GM23338 (cell line): ENCODE measurements at regions not wholly inside any gene's neighbourhood (a gene's known extent, or its start where the extent isn't known, plus 50 kb on each side); places are given as distances from the start of the nearest gene placed in this dataset.

Experiments used
- ATAC-seq: fragments of 200-7000 bp; cut with Tn5 transposase; 3 replicates; pipeline ENCODE4 v1.9.1; 2020
- DNase-seq: peaks from one replicate; pipeline ENCODE4 v3.0.0-alpha.2; 2015; ENCODE audit warnings: low spot score
- H2AFZ ChIP-seq: fragments of 200-600 bp; sonication (generic); 2 replicates; pipeline ENCODE4 v1.8.0; 2016; ENCODE audit warnings: antibody characterized with exemption, mild to moderate bottlenecking, moderate library complexity
- H3F3A ChIP-seq: fragments of 200-600 bp; sonication (generic); replicated peaks from 2 replicates; pipeline ENCODE4 v1.8.0; 2017; ENCODE audit warnings: antibody characterized with exemption, mixed run types, low read depth
- H3K27ac ChIP-seq: fragments of 200-600 bp; sonication (generic); 2 replicates; pipeline ENCODE4 v1.6.1; 2016; ENCODE audit warnings: low read depth
- H3K27me3 ChIP-seq: fragments of 200-600 bp; sonication (generic); 2 replicates; pipeline ENCODE4 v1.8.0; 2016; ENCODE audit warnings: mild to moderate bottlenecking, mixed run types, moderate library complexity; ENCODE audit not compliant: insufficient read depth
- H3K36me3 ChIP-seq: fragments of 200-600 bp; sonication (generic); 2 replicates; pipeline ENCODE4 v1.8.0; 2016; ENCODE audit warnings: mild to moderate bottlenecking; ENCODE audit not compliant: insufficient read depth
- H3K4me1 ChIP-seq: fragments of 200-600 bp; sonication (generic); 2 replicates; pipeline ENCODE4 v1.8.0; 2016; ENCODE audit warnings: mild to moderate bottlenecking, moderate library complexity; ENCODE audit not compliant: insufficient read depth
- H3K4me2 ChIP-seq: fragments of 200-600 bp; sonication (generic); 2 replicates; pipeline ENCODE4 v1.7.1; 2017; ENCODE audit warnings: mixed run types
- H3K4me3 ChIP-seq: fragments of 200-600 bp; sonication (generic); 2 replicates; pipeline ENCODE4 v1.6.1; 2016; ENCODE audit warnings: mixed run types
- H3K79me2 ChIP-seq: fragments of 200-600 bp; sonication (generic); replicated peaks from 2 replicates; pipeline ENCODE4 v1.8.0; 2017; ENCODE audit warnings: mild to moderate bottlenecking; ENCODE audit not compliant: insufficient read depth
- H3K9me2 ChIP-seq: fragments of 200-600 bp; sonication (generic); 2 replicates; pipeline ENCODE4 v1.8.0; 2017; ENCODE audit not compliant: insufficient read depth
- H4K20me1 ChIP-seq: fragments of 200-600 bp; sonication (generic); replicated peaks from 2 replicates; pipeline ENCODE4 v1.8.0; 2017; ENCODE audit warnings: mild to moderate bottlenecking; ENCODE audit not compliant: insufficient read depth
- H3K27ac Mint-ChIP-seq: 2 replicates; pipeline ENCODE4 v1.8.0; 2020; ENCODE audit warnings: inconsistent platforms, mild to moderate bottlenecking, moderate library complexity, mixed read lengths
- H3K27me3 Mint-ChIP-seq: 3 replicates; pipeline ENCODE4 v1.8.0; 2022; ENCODE audit warnings: low read depth, mild to moderate bottlenecking, moderate library complexity, mixed read lengths, inconsistent platforms; ENCODE audit not compliant: insufficient read depth, poor library complexity
- H3K36me3 Mint-ChIP-seq: 3 replicates; pipeline ENCODE4 v1.8.0; 2021; ENCODE audit warnings: low read depth, mild to moderate bottlenecking, inconsistent platforms, moderate library complexity, mixed read lengths
- H3K4me1 Mint-ChIP-seq: 3 replicates; pipeline ENCODE4 v1.8.0; 2020; ENCODE audit warnings: mild to moderate bottlenecking, inconsistent platforms, mixed read lengths
- H3K4me3 Mint-ChIP-seq: 3 replicates; pipeline ENCODE4 v1.8.0; 2021; ENCODE audit warnings: moderate library complexity, mild to moderate bottlenecking, inconsistent platforms, mixed read lengths
- H3K9me3 Mint-ChIP-seq: 3 replicates; pipeline ENCODE4 v1.8.0; 2020; ENCODE audit warnings: moderate library complexity, mild to moderate bottlenecking, inconsistent platforms, mixed read lengths
- CREB1 ChIP-seq: fragments of 250-450 bp; sonication (Bioruptor Pico); IDR thresholded peaks from 2 replicates; pipeline ENCODE4 v1.5.0; 2020; ENCODE audit warnings: low read depth, mild to moderate bottlenecking, moderate library complexity
- EZH2phosphoT487 ChIP-seq: fragments of 200-600 bp; sonication (generic); IDR thresholded peaks from one replicate; pipeline ENCODE4 v1.8.1; 2018; ENCODE audit warnings: antibody characterized with exemption; ENCODE audit not compliant: unreplicated experiment
- JUNB ChIP-seq: IDR thresholded peaks from one replicate; pipeline ENCODE4 v1.6.1; 2016; ENCODE audit warnings: antibody characterized with exemption; ENCODE audit not compliant: unreplicated experiment
- NANOG ChIP-seq: IDR thresholded peaks from 2 replicates; pipeline ENCODE4 v1.6.1; 2016; ENCODE audit warnings: antibody characterized with exemption, borderline replicate concordance
- STAT1 ChIP-seq: IDR thresholded peaks from one replicate; pipeline ENCODE4 v1.6.1; 2016; ENCODE audit warnings: antibody characterized with exemption; ENCODE audit not compliant: unreplicated experiment
- ZNF114 ChIP-seq: fragments of 250-450 bp; sonication (Bioruptor Pico); IDR thresholded peaks from 2 replicates; pipeline ENCODE4 v1.5.0; 2020; ENCODE audit warnings: mild to moderate bottlenecking, moderate library complexity
- ZNF462 ChIP-seq: fragments of 250-450 bp; sonication (Bioruptor Pico); IDR thresholded peaks from 2 replicates; pipeline ENCODE4 v1.5.0; 2020; ENCODE audit warnings: mild to moderate bottlenecking, moderate library complexity
- TF ChIP-seq, protein P1 (sequence below): IDR thresholded peaks from 2 replicates; pipeline ENCODE4 v1.6.1; 2016; ENCODE audit warnings: antibody characterized with exemption

- H3F3A ChIP-seq: no peaks in the 10 kb centered on the region
- peaks cover 81% of the 10 kb centered on the region for H3K9me3 Mint-ChIP-seq
These were observed 104.0 kb upstream of the DSCAM start for GRCh38 chr21:40950970-40951369.

More at GRCh38 chr21:40950970-40951369, 104.0 kb upstream of the DSCAM start:
- Histone ChIP-seq H3K9me2 (no peaks in the 10 kb centered on the region), H4K20me1 (no peaks in the 10 kb centered on the region), H3K36me3 (no peaks in the 10 kb centered on the region), H3K4me3 (no peak overlapping the region), H3K4me2 (no peak overlapping the region), H3K27me3 (no peaks in the 10 kb centered on the region), H3K79me2 (no peaks in the 10 kb centered on the region), H3K4me1 (no peaks in the 10 kb centered on the region), H3K27ac (no peak overlapping the region), H2AFZ (no peak overlapping the region)
- DNase-seq: no peak
- H3K4me1 Mint-ChIP-seq: peaks cover 10% of the 10 kb centered on the region; the same call in 2 of the 3 replicates
- H3K27me3 Mint-ChIP-seq: peaks cover 3% of the 10 kb centered on the region
- no peak overlapping the region for H3K4me3 Mint-ChIP-seq
- no peak for ATAC-seq
- no peak overlapping the region for H3K27ac Mint-ChIP-seq
- H3K36me3 Mint-ChIP-seq: peaks cover 17% of the 10 kb centered on the region
- no peak for TF ChIP-seq JUNB
- no peak for TF ChIP-seq STAT1
- TF ChIP-seq ZNF462 (CRISPR knock-in tag): no peak
- TF ChIP-seq EZH2phosphoT487: no peak
- no peak for TF ChIP-seq ZNF114
- TF ChIP-seq NANOG: no peak
- TF ChIP-seq, protein P1, sequence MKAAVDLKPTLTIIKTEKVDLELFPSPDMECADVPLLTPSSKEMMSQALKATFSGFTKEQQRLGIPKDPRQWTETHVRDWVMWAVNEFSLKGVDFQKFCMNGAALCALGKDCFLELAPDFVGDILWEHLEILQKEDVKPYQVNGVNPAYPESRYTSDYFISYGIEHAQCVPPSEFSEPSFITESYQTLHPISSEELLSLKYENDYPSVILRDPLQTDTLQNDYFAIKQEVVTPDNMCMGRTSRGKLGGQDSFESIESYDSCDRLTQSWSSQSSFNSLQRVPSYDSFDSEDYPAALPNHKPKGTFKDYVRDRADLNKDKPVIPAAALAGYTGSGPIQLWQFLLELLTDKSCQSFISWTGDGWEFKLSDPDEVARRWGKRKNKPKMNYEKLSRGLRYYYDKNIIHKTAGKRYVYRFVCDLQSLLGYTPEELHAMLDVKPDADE: no peak
- TF ChIP-seq CREB1 (CRISPR knock-in tag): no peak
